HG03196 (cell line): ENCODE measurements at regions not wholly inside any gene's neighbourhood (a gene's known extent, or its start where the extent isn't known, plus 50 kb on each side); places are given as distances from the start of the nearest gene placed in this dataset.
"Not testable (repeated sequence)": the region's sequence is repeated elsewhere in the genome, so short reads cannot be mapped to it uniquely, and the experiment has no call there.

Experiments
- ATAC-seq: cut with Tn5 transposase; IDR thresholded peaks from one replicate; pipeline ENCODE4 v1.9.1; 2021; ENCODE audit not compliant: unreplicated experiment

- not testable (repeated sequence) for ATAC-seq
Observed at GRCh38 chr17:30689266-30690000, 135.1 kb downstream of the CRLF3 start.

- ATAC-seq: not testable (repeated sequence)
Observed at GRCh38 chr17:30686538-30687479, 137.7 kb downstream of the CRLF3 start.

- ATAC-seq: not testable (repeated sequence)
Observed at GRCh38 chr17:30682280-30682679, 142.2 kb downstream of the CRLF3 start.

GRCh38 chr17:30680681-30681080 lies 143.8 kb downstream of the CRLF3 start:
- ATAC-seq: not testable (repeated sequence)

- ATAC-seq: no peak
Observed at GRCh38 chr17:30677550-30678249, 146.8 kb downstream of the CRLF3 start.

GRCh38 chr17:30675777-30676492 lies 148.6 kb downstream of the CRLF3 start:
- ATAC-seq: not testable (repeated sequence)

GRCh38 chr17:30669217-30669649 lies 155.3 kb downstream of the CRLF3 start:
- not testable (repeated sequence) for ATAC-seq

- ATAC-seq: not testable (repeated sequence)
Observed at GRCh38 chr17:30668360-30669181, 155.9 kb downstream of the CRLF3 start.

GRCh38 chr17:30667657-30668359 lies 156.7 kb downstream of the CRLF3 start:
- ATAC-seq: not testable (repeated sequence)

GRCh38 chr17:30666838-30667656 lies 157.4 kb downstream of the CRLF3 start:
- ATAC-seq: not testable (repeated sequence)

- ATAC-seq: not testable (repeated sequence)
Observed at GRCh38 chr17:30663727-30664455, 160.6 kb downstream of the CRLF3 start.

- not testable (repeated sequence) for ATAC-seq
Observed at GRCh38 chr17:30657148-30657547, 167.3 kb downstream of the CRLF3 start.

GRCh38 chr17:30653038-30653437 lies 171.5 kb downstream of the CRLF3 start:
- ATAC-seq: not testable (repeated sequence)

- not testable (repeated sequence) for ATAC-seq
Observed at GRCh38 chr17:30650149-30650548, 172.9 kb downstream of the GOSR1 start.

GRCh38 chr17:30648015-30648620 lies 170.9 kb downstream of the GOSR1 start:
- not testable (repeated sequence) for ATAC-seq

- not testable (repeated sequence) for ATAC-seq
Observed at GRCh38 chr17:30645875-30646274, 168.7 kb downstream of the GOSR1 start.

GRCh38 chr17:30644713-30645112 lies 167.5 kb downstream of the GOSR1 start:
- not testable (repeated sequence) for ATAC-seq
